GM19324 (cell line): ENCODE measurements at regions not wholly inside any gene's neighbourhood (a gene's known extent, or its start where the extent isn't known, plus 50 kb on each side); places are given as distances from the start of the nearest gene placed in this dataset.
"Not testable (repeated sequence)": the region's sequence is repeated elsewhere in the genome, so short reads cannot be mapped to it uniquely, and the experiment has no call there.

Source experiments
- ATAC-seq: cut with Tn5 transposase; IDR thresholded peaks from one replicate; pipeline ENCODE4 v1.9.1; 2021; ENCODE audit warnings: mild to moderate bottlenecking, moderate library complexity; ENCODE audit not compliant: unreplicated experiment, low FRiP score

- not testable (repeated sequence) for ATAC-seq
Measured at GRCh38 chr14:37838778-37839177, 243.3 kb downstream of the TTC6 start.

- ATAC-seq, result not testable (repeated sequence)
Measured at GRCh38 chr14:37841039-37841438, 245.6 kb downstream of the TTC6 start.

DNA sequence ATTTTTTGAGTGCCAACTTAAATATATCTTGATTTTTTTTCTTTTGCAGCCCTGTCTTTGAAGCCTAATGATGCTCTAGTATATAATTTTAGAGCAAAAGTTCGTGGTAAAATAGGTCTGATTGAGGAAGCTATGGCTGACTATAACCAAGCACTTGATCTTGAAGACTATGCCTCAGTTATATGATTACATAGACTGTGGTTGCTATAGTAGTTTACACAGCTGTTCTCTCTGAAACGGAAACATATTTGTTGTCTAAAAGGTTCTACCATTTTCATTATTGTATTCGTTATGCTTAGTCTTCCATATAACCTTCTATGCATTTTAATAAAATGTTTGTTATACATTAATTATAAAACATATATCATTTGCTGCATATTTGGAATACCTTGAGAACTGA lies 246.7 kb downstream of the TTC6 start:
- no peak for ATAC-seq

- ATAC-seq, result no peak
Measured at GRCh38 chr14:37843954-37844607, 248.7 kb downstream of the TTC6 start.

DNA sequence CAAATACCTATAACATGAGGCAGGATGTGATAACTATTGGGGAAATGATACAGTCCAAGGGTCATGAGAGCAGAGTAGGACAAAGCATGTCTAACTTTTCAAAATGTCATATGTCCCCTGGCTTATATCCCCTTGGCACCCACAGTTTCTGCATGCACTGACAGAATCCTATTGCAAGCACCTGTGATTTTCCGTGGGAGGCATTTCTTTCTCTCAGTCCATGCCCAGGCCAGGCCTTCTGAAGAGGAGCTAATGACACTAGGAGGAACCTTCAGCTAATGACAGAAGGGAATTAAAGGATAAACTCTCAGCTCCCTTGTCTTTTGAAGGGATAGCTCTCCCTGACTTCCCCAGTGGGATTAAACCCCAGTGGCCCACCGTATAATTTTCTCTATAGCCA lies 249.2 kb downstream of the TTC6 start:
- no peak for ATAC-seq

GRCh38 chr14:37848985-37849621 lies 253.7 kb downstream of the TTC6 start:
- no peak for ATAC-seq

DNA sequence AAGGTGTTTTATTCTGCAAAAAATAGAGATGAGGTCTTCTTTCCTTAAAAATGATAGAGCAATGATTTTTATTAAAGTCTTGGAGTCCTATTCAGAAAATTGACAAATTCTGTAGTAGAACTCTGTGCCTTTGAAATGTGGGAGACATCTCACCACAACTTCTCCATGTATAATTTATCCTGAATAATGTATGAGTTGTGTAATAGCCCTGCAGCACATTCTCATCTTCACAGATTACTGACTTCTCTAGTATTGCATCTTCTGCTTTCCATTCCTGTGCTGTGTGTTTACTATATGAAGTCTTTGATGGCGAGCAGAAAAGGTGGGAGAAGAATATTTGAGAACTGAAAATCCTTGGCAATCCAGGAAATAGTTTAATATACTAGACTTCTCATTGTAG lies 255.6 kb downstream of the TTC6 start:
- no peak for ATAC-seq

DNA sequence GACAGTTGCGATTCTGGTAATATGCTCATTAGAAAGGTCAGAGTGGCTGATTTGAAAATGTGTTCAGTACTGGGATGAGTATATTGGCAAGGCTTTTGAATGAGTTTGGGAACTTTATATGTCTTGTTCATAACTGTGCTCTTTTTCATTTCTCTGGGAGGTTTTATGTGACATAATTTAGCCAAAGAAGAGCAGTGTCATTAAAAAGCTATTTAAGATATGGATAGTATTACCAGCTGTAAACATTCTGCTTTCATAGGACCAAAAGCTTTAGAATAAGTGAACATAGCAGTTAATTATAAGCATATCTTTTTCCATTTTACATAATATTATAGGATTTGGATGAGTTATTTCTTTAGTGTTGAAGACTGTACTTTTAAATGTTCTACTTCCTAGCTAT lies 260.4 kb downstream of the TTC6 start:
- ATAC-seq, result no peak

DNA sequence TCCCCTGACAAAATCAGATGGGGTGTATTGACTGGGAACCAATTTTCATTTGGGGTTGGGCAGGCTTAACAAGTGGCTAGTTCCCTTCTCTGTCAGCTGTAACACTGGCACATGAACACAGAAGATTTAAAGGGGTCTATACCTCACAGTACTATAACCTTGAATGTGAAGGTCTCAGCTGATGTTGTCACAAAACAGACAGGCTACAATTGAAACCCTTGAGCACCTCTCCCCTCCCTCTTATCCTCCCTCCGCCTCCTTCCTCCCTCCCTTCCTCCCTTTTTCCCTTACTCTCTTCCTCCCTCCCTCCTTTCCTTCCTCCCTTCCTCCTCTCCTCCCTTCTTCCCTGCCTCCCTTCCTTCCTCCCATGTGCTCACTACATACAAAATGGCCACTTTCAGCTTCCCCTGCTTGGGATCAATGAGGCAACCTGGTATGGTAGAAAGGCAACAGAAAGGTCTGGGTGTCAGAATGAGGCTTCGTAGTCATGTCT lies 262.4 kb downstream of the TTC6 start:
- ATAC-seq, result no peak

- ATAC-seq, result no peak
Measured at GRCh38 chr14:37858733-37859132, 263.3 kb downstream of the TTC6 start.

- no peak for ATAC-seq
Measured at GRCh38 chr14:37859177-37859576, 263.7 kb downstream of the TTC6 start.

DNA sequence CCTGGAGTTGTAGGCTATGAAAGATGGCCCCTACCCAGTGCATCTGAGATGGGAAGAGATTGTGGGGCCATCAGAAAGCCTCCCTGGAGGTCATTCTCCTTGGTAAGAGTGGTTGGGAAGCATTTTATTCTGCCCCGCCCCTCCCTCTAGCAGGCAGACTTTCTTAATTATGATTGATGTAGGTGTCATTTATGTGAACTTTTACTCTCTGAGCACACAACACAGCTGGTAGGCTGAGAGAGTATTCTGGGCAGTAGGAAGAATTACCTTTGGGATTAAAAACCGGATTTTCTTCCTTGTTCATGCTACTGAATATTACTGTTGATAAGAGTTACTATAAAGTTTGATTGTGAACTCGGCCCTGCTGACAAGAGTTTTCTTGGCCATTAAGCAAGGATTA lies 266.8 kb downstream of the TTC6 start:
- ATAC-seq, result no peak

DNA sequence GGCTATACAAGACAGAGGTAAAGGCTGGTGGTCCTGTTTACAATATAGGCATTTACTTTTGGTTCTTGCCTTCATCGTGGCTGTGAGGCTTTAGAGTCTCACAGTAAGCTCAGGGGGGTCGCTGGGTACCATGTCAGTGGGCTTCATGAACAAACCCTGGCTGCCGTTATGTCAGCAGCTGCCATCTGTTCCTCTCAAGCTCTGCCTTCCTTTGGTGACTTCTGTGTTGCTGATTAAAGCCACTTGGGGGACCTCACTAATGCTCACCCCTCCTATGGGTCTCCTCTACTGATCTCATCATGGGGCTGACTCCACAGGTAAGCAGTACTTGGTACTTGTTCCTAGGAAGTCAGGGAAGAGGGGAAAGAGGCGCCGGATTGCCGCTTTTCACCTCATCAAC lies 268.7 kb downstream of the TTC6 start:
- no peak for ATAC-seq

DNA sequence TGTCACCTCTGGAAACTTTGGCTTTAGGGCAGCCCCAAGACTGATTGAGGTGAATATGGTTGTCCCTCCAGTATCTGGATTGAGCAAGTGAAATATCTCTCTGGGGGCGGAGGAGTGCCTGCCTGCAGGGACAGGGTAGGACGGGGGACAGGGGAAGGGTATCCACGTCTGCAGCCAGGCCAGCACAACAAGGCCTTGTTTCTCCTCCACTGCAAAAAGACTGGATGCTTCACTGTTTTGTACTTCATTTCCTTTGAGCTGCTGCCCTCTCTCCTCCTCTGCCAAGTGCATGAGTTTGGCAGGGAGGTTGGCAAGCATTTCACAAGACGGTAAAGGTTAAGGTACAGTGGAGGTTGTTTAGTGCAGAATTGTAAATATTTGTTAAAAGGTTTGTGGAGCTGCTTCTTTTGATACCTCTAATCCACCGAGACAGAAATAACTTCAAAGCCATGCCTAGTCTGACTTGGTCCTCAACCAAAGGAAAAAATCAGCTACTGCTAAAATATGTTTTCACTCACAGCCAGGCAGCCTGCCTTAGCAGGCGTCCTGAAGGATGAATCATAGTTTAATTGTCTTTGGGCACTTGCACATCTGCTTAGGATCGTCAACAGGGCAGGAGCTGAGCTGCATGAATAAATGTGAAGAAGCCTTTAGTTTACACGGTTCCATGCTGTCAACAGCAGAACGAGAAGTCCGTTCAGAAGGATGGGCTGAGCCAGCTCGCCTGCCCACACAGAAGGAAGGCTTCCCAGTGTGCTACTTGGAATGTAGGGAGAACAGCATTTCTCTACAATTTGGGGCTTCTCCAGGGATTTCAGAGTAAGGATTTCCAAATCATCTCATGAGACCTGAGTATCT lies 269.7 kb downstream of the TTC6 start:
- ATAC-seq, result no peak

GRCh38 chr14:37865719-37866549 lies 270.5 kb downstream of the TTC6 start:
- ATAC-seq, result no peak

DNA sequence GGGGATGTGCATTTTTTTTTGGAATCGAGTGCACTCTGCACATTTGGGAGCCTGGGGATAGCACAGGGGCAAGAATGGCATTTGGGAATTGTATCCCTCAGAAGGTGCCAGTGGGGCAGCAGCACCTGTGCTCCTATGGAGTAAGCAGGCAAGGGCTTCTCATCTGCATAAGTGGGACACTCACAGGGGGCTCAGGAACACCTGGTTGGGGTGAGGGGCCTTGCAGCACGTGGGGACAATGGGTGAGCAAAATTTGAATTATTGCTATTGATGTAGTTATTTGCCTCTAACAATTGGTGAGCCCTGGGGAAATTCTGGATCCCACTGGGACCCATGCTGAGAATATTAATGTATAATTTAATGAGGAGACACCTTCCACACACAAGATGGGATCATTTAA lies 274.2 kb downstream of the TTC6 start:
- no peak for ATAC-seq

DNA sequence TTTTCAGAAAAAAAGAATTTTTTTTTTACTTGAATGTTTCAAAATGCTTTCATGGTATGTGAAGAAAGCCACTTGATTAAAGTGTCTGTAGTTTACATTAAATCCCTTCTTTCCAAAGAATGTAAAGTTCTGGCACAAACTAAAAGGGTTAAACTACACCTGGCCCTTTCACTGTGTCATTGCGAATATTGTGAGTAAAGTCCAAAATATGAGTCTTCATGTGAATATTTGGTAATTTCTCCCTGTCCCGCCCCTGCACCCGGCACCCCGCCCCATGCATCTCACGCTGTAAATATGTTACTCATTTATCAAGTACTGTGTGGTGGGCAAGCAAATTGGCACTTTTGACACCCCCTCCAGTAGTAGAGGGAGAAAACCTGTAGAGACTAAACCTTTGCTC lies 274.7 kb downstream of the TTC6 start:
- ATAC-seq, result no peak

- ATAC-seq, result no peak
Measured at GRCh38 chr14:37870632-37871346, 275.4 kb downstream of the TTC6 start.

GRCh38 chr14:37874065-37874428 lies 278.6 kb downstream of the TTC6 start:
- not testable (repeated sequence) for ATAC-seq
